CD4-positive, alpha-beta T cell (primary cell): ENCODE measurements at regions not wholly inside any gene's neighbourhood (a gene's known extent, or its start where the extent isn't known, plus 50 kb on each side); places are given as distances from the start of the nearest gene placed in this dataset.

Experiments
- ATAC-seq: fragments of 200-7000 bp; cut with Tn5 transposase; one replicate; pipeline ENCODE4 v1.10.0; 2022; ENCODE audit warnings: mild to moderate bottlenecking; ENCODE audit not compliant: poor library complexity
- CTCF ChIA-PET: fragments of 350-600 bp; sonication (Branson Sonifier 250); formaldehyde crosslinking; loops from one replicate; lab custom pipeline; 2021; ENCODE audit warnings: antibody characterized with exemption, inconsistent platforms; lab: Charles Lee
- POLR2A ChIA-PET: fragments of 350-600 bp; sonication (Branson Sonifier 250); formaldehyde crosslinking; loops from one replicate; lab custom pipeline; 2021; ENCODE audit warnings: antibody characterized with exemption, inconsistent platforms; lab: Charles Lee
- DNase-seq, 14 experiments: peaks; one replicate each; pipeline ENCODE4 v3.0.0-alpha.2; 2013 to 2020; ENCODE audit warnings: mixed read lengths in 2 of 14
- H3K27ac ChIP-seq, 2 donors: one replicate each; pipeline versions ENCODE4 v1.5.1 to v1.7.0; 2013; ENCODE audit warnings: low read length in 2 of 2, low read depth in 1 of 2, mild to moderate bottlenecking in 1 of 2
- H3K27me3 ChIP-seq, 2 experiments: 1 replicate in 1 of 2; 2 replicates in 1 of 2; pipeline versions ENCODE4 v1.6.1 to v1.7.0; 2013; ENCODE audit warnings: low read length in 2 of 2, control low read depth in 1 of 2, mild to moderate bottlenecking in 1 of 2, moderate library complexity in 1 of 2; ENCODE audit not compliant: insufficient read depth in 2 of 2, control insufficient read depth in 1 of 2
- H3K36me3 ChIP-seq: one replicate; pipeline ENCODE4 v1.6.1; 2013; ENCODE audit warnings: low read length, control low read depth; ENCODE audit not compliant: insufficient read depth
- H3K4me1 ChIP-seq: one replicate; pipeline ENCODE4 v1.6.1; 2013; ENCODE audit warnings: low read length, control low read depth; ENCODE audit not compliant: insufficient read depth
- H3K4me3 ChIP-seq: one replicate; pipeline ENCODE4 v1.5.1; 2013; ENCODE audit warnings: mild to moderate bottlenecking, low read length, moderate library complexity
- H3K9me3 ChIP-seq, 2 experiments: 1 replicate in 1 of 2; 2 replicates in 1 of 2; pipeline versions ENCODE4 v1.6.1 to v1.7.0; 2013; ENCODE audit warnings: low read length in 2 of 2, mild to moderate bottlenecking in 2 of 2, control low read depth in 1 of 2, moderate library complexity in 1 of 2; ENCODE audit not compliant: control insufficient read depth in 1 of 2, insufficient read depth in 1 of 2
- H3K27ac Mint-ChIP-seq: one replicate; pipeline ENCODE4 v1.8.0; 2020; ENCODE audit warnings: mixed read lengths
- H3K27me3 Mint-ChIP-seq: one replicate; pipeline ENCODE4 v1.8.0; 2021; ENCODE audit warnings: mixed read lengths
- H3K36me3 Mint-ChIP-seq: one replicate; pipeline ENCODE4 v1.8.0; 2021; ENCODE audit warnings: low read depth, mixed read lengths
- H3K4me1 Mint-ChIP-seq: one replicate; pipeline ENCODE4 v1.8.0; 2021; ENCODE audit warnings: low read depth, mixed read lengths
- H3K4me3 Mint-ChIP-seq: one replicate; pipeline ENCODE4 v1.8.0; 2020; ENCODE audit warnings: mild to moderate bottlenecking, mixed read lengths
- H3K9me3 Mint-ChIP-seq: one replicate; pipeline ENCODE4 v1.8.0; 2020; ENCODE audit warnings: mixed read lengths
- CTCF ChIP-seq: fragments of 200-600 bp; IDR thresholded peaks from one replicate; pipeline ENCODE4 v1.8.0; 2022; ENCODE audit warnings: antibody characterized with exemption, mild to moderate bottlenecking
- intact Hi-C, 2 experiments: fragments of 100-400 bp; cut with DNase I in 1 of 2; cut with micrococcal nuclease in 1 of 2; formaldehyde crosslinking; loops; one replicate each; pipeline versions ENCODE4 v1.15.1 to v1.9.0; 2023 to 2025; cut with DNase I, micrococcal nuclease

GRCh38 chr5:166365164-166365563 lies 1926.3 kb upstream of the WWC1 start:
- ChIA-PET POLR2A (no interaction called here), CTCF (no interaction called here)
- intact Hi-C loops, result no loop called here
- H3K4me3 ChIP-seq, result no peak overlapping the region
- Mint-ChIP-seq H3K4me3 (no peak overlapping the region), H3K4me1 (no peaks in the 10 kb centered on the region), H3K36me3 (no peaks in the 10 kb centered on the region), H3K9me3 (peaks cover 5% of the 10 kb centered on the region), H3K27ac (no peak overlapping the region), H3K27me3 (no peaks in the 10 kb centered on the region)
- DNase-seq (no peak), ATAC-seq (no peak)
- peaks cover 0 to 6% of the 10 kb centered on the region in 2 experiments for H3K9me3 ChIP-seq
- H3K36me3 ChIP-seq, result no peaks in the 10 kb centered on the region
- no peaks in the 10 kb centered on the region for H3K4me1 ChIP-seq
- TF ChIP-seq CTCF, result no peak
- H3K27ac ChIP-seq, result no peak overlapping the region
- no peaks in the 10 kb centered on the region for H3K27me3 ChIP-seq

GRCh38 chr5:166367391-166367790 lies 1924.1 kb upstream of the WWC1 start:
- ChIA-PET CTCF (no interaction called here), POLR2A (no interaction called here)
- H3K9me3 ChIP-seq, result peaks cover 0 to 3% of the 10 kb centered on the region in 2 experiments
- no peak for DNase-seq
- Mint-ChIP-seq H3K27me3 (no peaks in the 10 kb centered on the region), H3K4me3 (no peak overlapping the region), H3K27ac (no peak overlapping the region), H3K9me3 (peaks cover 5% of the 10 kb centered on the region), H3K4me1 (no peaks in the 10 kb centered on the region), H3K36me3 (no peaks in the 10 kb centered on the region)
- H3K27ac ChIP-seq, result no peak overlapping the region
- no peak overlapping the region for H3K4me3 ChIP-seq
- no peak for TF ChIP-seq CTCF
- no peak for ATAC-seq
- no peaks in the 10 kb centered on the region for H3K36me3 ChIP-seq
- intact Hi-C loops, result no loop called here
- H3K27me3 ChIP-seq, result no peaks in the 10 kb centered on the region
- H3K4me1 ChIP-seq, result no peaks in the 10 kb centered on the region

- no peak for DNase-seq
- Histone ChIP-seq H3K4me1 (no peaks in the 10 kb centered on the region), H3K4me3 (no peak overlapping the region), H3K27ac (no peak overlapping the region), H3K27me3 (no peaks in the 10 kb centered on the region), H3K36me3 (no peaks in the 10 kb centered on the region), H3K9me3 (peaks cover 0 to 3% of the 10 kb centered on the region in 2 experiments)
- peaks cover 3% of the 10 kb centered on the region for H3K9me3 Mint-ChIP-seq
- intact Hi-C loops, result no loop called here
- no peaks in the 10 kb centered on the region for H3K4me1 Mint-ChIP-seq
- H3K4me3 Mint-ChIP-seq, result no peak overlapping the region
- no peak for ATAC-seq
- POLR2A ChIA-PET, result no interaction called here
- CTCF ChIA-PET, result no interaction called here
- no peaks in the 10 kb centered on the region for H3K36me3 Mint-ChIP-seq
- no peaks in the 10 kb centered on the region for H3K27me3 Mint-ChIP-seq
- TF ChIP-seq CTCF, result no peak
- no peak overlapping the region for H3K27ac Mint-ChIP-seq
Observed at GRCh38 chr5:166369346-166369745, 1922.1 kb upstream of the WWC1 start.
